Subcutaneous abdominal adipose tissue (tissue), 5 donors: ENCODE measurements at regions not wholly inside any gene's neighbourhood (a gene's known extent, or its start where the extent isn't known, plus 50 kb on each side); places are given as distances from the start of the nearest gene placed in this dataset.

ENCODE experiments used
- H3K27ac ChIP-seq: one replicate; pipeline ENCODE4 v1.7.0; 2013; ENCODE audit warnings: low read depth, mild to moderate bottlenecking, inconsistent platforms, low read length, moderate library complexity
- H3K27me3 ChIP-seq, 5 donors: one replicate each; pipeline ENCODE4 v1.7.0; 2013; ENCODE audit warnings: low read length in 5 of 5, inconsistent platforms in 1 of 5; ENCODE audit not compliant: control insufficient read depth in 5 of 5, insufficient read depth in 4 of 5
- H3K36me3 ChIP-seq, 5 donors: one replicate each; pipeline ENCODE4 v1.7.0; 2013; ENCODE audit warnings: low read length in 5 of 5; ENCODE audit not compliant: control insufficient read depth in 5 of 5, insufficient read depth in 5 of 5
- H3K4me1 ChIP-seq, 5 donors: one replicate each; pipeline ENCODE4 v1.7.0; 2013; ENCODE audit warnings: low read length in 5 of 5, mild to moderate bottlenecking in 3 of 5, moderate library complexity in 1 of 5; ENCODE audit not compliant: control insufficient read depth in 5 of 5, insufficient read depth in 5 of 5
- H3K4me3 ChIP-seq, 5 donors: one replicate each; pipeline ENCODE4 v1.7.0; 2013; ENCODE audit warnings: low read length in 5 of 5, low read depth in 1 of 5
- H3K9ac ChIP-seq, 5 donors: one replicate each; pipeline ENCODE4 v1.7.0; 2013; ENCODE audit warnings: low read length in 5 of 5, mild to moderate bottlenecking in 4 of 5, moderate library complexity in 3 of 5
- H3K9me3 ChIP-seq, 5 donors: one replicate each; pipeline ENCODE4 v1.7.0; 2013; ENCODE audit warnings: low read length in 5 of 5; ENCODE audit not compliant: control insufficient read depth in 5 of 5
- donor health status: healthy.
- donor health status: healthy.
- donor health status: healthy.
- donor health status: healthy.
- donor health status: healthy.

GRCh38 chr2:122660786-122661634 is 905.6 kb downstream of the TSN start:
- Histone ChIP-seq H3K9ac (no peak overlapping the region), H3K4me3 (no peak overlapping the region), H3K4me1 (peaks cover 0 to 6% (median 3%) of the 10 kb centered on the region in 5 donors), H3K27ac (no peak overlapping the region), H3K9me3 (no peaks in the 10 kb centered on the region), H3K27me3 (peaks cover 6 to 22% (median 10%) of the 10 kb centered on the region in 5 donors), H3K36me3 (no peaks in the 10 kb centered on the region)

DNA sequence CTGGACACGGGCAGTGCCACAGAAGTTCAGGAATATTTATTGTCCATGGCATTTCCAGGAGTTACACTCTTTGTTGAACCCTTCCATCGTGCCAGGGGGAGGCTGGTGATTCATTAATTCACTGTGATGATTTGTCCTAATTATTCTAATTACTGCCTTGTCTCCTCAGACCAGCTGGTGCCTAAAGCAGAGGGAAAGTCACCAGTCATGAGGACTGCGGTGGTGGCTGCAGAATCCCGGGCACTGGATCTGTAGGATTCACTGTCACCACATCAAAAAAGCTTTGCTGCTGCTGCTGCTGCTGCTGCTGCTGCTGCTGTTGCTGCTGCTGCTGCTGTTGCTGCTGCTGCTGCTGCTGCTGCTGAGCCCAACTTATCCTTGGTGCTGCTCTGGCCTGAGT is 908.2 kb downstream of the TSN start:
- H3K27me3 ChIP-seq, result peaks cover 6 to 22% (median 10%) of the 10 kb centered on the region in 5 donors
- H3K4me3 ChIP-seq, result no peak overlapping the region
- H3K9me3 ChIP-seq, result no peaks in the 10 kb centered on the region
- H3K4me1 ChIP-seq, result peaks cover 0 to 6% (median 3%) of the 10 kb centered on the region in 5 donors
- H3K36me3 ChIP-seq, result no peaks in the 10 kb centered on the region
- no peak overlapping the region for H3K9ac ChIP-seq
- H3K27ac ChIP-seq, result no peak overlapping the region

DNA sequence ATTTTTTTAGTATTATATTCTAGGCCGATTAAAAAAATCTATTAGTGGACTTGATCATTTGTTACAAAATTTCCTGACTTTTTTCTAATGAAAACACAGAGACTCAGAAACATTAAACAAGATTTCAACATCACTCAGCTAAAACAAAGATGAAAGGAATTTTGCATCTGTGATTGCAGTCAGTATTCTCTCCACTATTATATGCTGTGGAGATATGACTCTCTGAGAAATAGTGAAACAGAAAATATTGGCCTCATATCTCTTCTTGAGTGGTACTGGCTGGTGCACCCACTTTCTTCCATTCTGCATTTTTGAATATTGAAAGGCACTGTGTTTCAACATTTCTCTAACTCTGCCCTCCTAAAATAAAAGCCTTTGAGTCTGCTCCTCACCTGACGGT is 914.2 kb downstream of the TSN start:
- Histone ChIP-seq H3K4me3 (no peak overlapping the region), H3K4me1 (no peaks in the 10 kb centered on the region), H3K36me3 (no peaks in the 10 kb centered on the region), H3K9me3 (no peaks in the 10 kb centered on the region), H3K27ac (no peak overlapping the region), H3K27me3 (no peaks in the 10 kb centered on the region), H3K9ac (no peak overlapping the region)

DNA sequence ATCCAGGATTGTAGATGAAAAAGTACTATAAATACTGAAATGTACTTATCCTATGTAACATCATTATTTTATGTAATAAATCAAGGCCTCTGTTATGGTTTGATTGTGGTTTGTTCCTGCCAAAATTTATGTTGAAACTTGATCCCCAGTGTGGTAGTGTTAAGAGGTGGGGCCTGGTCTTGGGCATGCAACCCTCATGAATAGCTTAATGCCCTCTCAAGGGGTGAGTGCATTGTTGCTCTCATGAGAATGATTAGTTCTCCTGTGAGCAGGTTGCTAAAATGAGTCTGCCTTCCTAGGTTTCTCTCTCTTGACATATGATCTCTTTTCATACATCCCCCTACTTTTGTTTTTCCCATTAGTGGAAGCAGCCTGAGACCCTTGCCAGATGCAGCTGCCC is 915.4 kb downstream of the TSN start:
- H3K27me3 ChIP-seq, result no peaks in the 10 kb centered on the region
- H3K27ac ChIP-seq, result no peak overlapping the region
- H3K9ac ChIP-seq, result no peak overlapping the region
- no peak overlapping the region for H3K4me3 ChIP-seq
- no peaks in the 10 kb centered on the region for H3K9me3 ChIP-seq
- H3K36me3 ChIP-seq, result no peaks in the 10 kb centered on the region
- no peaks in the 10 kb centered on the region for H3K4me1 ChIP-seq

- Histone ChIP-seq H3K4me1 (no peaks in the 10 kb centered on the region), H3K27me3 (no peaks in the 10 kb centered on the region), H3K4me3 (no peak overlapping the region), H3K9me3 (no peaks in the 10 kb centered on the region), H3K9ac (no peak overlapping the region), H3K27ac (no peak overlapping the region), H3K36me3 (no peaks in the 10 kb centered on the region)
Observed at GRCh38 chr2:122680662-122681061, 925.2 kb downstream of the TSN start.

- no peaks in the 10 kb centered on the region for H3K27me3 ChIP-seq
- no peaks in the 10 kb centered on the region for H3K36me3 ChIP-seq
- no peak overlapping the region for H3K9ac ChIP-seq
- H3K27ac ChIP-seq, result no peak overlapping the region
- no peaks in the 10 kb centered on the region for H3K9me3 ChIP-seq
- no peak overlapping the region for H3K4me3 ChIP-seq
- no peaks in the 10 kb centered on the region for H3K4me1 ChIP-seq
Observed at GRCh38 chr2:122681626-122682025, 926.2 kb downstream of the TSN start.

DNA sequence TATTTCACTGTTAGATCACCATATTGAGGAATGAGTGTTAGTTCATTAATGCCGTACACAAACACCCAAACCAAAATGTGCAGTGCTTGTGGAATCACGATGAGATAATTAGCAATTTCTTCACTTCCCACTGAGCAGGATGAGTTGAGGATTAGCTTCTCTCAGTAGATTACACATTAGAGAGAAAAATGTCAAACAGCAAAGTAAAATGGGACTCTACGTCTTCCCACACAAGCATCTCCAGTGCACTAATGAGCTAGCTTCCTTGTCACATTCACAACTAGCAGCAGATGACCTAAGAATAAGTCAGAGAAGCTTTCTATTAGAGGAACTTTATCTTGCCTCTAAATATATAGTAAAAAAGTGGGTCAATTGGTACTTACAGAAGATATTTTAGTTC is 926.9 kb downstream of the TSN start:
- H3K4me1 ChIP-seq, result no peaks in the 10 kb centered on the region
- H3K27me3 ChIP-seq, result no peaks in the 10 kb centered on the region
- no peak overlapping the region for H3K9ac ChIP-seq
- H3K4me3 ChIP-seq, result no peak overlapping the region
- H3K9me3 ChIP-seq, result no peaks in the 10 kb centered on the region
- H3K27ac ChIP-seq, result no peak overlapping the region
- H3K36me3 ChIP-seq, result no peaks in the 10 kb centered on the region

DNA sequence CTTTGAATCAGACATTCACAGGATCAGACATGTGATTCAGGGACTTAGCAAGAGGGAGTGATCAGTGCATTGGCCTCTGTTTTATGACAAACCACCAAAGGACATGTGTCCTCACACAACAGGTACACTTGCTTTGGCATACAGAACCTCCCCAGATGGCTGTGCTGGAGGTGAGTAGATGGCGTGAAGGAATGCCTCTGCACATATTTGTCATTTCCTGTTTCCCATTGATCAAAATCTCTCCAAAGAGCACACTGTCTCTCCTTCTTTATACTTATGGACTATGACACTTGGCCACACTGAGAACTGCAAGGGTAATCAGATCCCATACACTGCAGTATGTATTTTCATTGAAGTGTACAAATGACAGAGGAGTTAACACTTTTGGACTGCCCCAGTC is 927.6 kb downstream of the TSN start:
- Histone ChIP-seq H3K4me1 (no peaks in the 10 kb centered on the region), H3K9me3 (no peaks in the 10 kb centered on the region), H3K27ac (no peak overlapping the region), H3K9ac (no peak overlapping the region), H3K27me3 (no peaks in the 10 kb centered on the region), H3K36me3 (no peaks in the 10 kb centered on the region), H3K4me3 (no peak overlapping the region)

DNA sequence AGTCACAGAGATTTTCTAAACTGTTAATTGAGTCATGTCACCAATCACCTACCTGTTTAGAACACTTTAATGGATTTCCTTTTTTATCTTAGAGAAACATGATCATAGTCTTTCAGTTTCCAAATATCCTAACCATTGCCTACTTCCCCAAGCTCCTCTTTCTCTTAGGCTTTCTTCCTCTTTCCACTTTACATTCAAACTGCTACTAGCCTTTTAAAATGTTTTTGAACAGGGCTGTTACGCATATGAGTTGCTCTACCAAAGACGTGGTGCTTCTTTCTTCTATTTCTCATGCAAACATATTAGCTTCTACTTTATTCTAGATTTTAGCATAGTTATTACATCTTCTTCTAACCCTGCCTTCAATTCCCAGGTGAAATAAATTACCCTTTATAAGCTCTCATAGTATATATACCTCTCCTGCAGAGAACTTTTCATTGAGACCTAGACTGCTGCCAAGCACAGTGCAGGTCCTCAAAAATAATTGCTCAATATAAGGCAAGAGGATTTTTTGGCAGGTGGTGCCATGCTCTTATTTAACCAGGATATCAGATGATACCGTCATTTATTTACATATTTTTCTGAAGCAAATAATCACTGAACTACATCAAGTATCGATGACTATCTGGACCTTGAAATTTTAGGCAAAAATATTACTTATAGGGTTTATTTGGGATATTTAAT is 937.1 kb downstream of the TSN start:
- H3K27ac ChIP-seq, result no peak overlapping the region
- no peaks in the 10 kb centered on the region for H3K4me1 ChIP-seq
- no peaks in the 10 kb centered on the region for H3K9me3 ChIP-seq
- no peak overlapping the region for H3K9ac ChIP-seq
- no peaks in the 10 kb centered on the region for H3K36me3 ChIP-seq
- H3K4me3 ChIP-seq, result no peak overlapping the region
- no peaks in the 10 kb centered on the region for H3K27me3 ChIP-seq

- Histone ChIP-seq H3K9me3 (no peaks in the 10 kb centered on the region), H3K27ac (no peak overlapping the region), H3K36me3 (no peaks in the 10 kb centered on the region), H3K4me3 (no peak overlapping the region), H3K4me1 (no peaks in the 10 kb centered on the region), H3K27me3 (no peaks in the 10 kb centered on the region), H3K9ac (no peak overlapping the region)
Observed at GRCh38 chr2:122697415-122697814, 942.0 kb downstream of the TSN start.
